HG02852 (cell line): ENCODE measurements at regions not wholly inside any gene's neighbourhood (a gene's known extent, or its start where the extent isn't known, plus 50 kb on each side); places are given as distances from the start of the nearest gene placed in this dataset.
A peak's percentile ranks its signal among the peaks of the same experiment; 100 is the strongest.
"Not testable (repeated sequence)": the region's sequence is repeated elsewhere in the genome, so short reads cannot be mapped to it uniquely, and the experiment has no call there.

Experiments
- ATAC-seq: cut with Tn5 transposase; IDR thresholded peaks from one replicate; pipeline ENCODE4 v1.9.1; 2021; ENCODE audit warnings: mild to moderate bottlenecking, moderate library complexity; ENCODE audit not compliant: unreplicated experiment

- no peak for ATAC-seq
These were observed 68.8 kb downstream of the SSX7 start for GRCh38 chrX:52585892-52586291.

- ATAC-seq = no peak
These were observed 60.8 kb upstream of the XAGE1B start for GRCh38 chrX:52577464-52578173.

GRCh38 chrX:52576946-52577345 lies 60.1 kb upstream of the XAGE1B start:
- ATAC-seq = no peak

GRCh38 chrX:52576474-52576873 lies 59.6 kb upstream of the XAGE1B start:
- ATAC-seq = no peak

- ATAC-seq = peak; percentile 64
These were observed 57.8 kb upstream of the XAGE1B start for GRCh38 chrX:52574416-52575275.

- not testable (repeated sequence) for ATAC-seq
These were observed 51.3 kb upstream of the XAGE1B start for GRCh38 chrX:52568146-52568545.
